ENCODE measurements at regions not wholly inside any gene's neighbourhood (a gene's known extent, or its start where the extent isn't known, plus 50 kb on each side); places are given as distances from the start of the nearest gene placed in this dataset.

DNA sequence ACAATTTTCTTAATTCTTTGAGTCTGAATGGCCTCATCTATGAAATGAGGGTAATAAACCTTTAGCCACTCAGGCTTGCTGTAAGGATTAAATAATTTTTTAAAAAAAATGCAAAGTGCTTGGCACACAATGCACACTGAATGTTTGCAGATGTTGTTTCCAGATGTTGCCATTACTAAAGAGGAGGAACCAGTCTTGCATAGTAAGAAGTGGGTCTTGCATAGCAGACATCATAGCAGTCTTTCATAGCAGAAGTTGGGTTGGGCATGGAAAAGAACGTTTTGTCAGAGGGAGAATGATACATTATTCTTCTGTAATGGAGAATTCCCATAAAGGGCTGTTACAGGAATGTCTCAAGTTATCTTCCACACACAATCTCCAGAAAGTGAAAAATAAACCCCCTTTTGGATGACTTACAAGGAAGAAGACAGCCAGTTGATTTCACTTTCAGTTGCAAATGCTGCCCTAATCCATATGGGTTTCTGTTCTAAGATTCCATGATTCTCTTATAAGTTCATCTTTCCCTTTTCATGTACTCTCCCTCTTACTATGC is 327.7 kb downstream of the SUCLG1 start:
- TF ChIP-seq CHD2 (IDR thresholded peaks at IDR 0.05; ENCODE audit: borderline replicate concordance, low read depth, low read length) = no peak
- TF ChIP-seq, protein P1, sequence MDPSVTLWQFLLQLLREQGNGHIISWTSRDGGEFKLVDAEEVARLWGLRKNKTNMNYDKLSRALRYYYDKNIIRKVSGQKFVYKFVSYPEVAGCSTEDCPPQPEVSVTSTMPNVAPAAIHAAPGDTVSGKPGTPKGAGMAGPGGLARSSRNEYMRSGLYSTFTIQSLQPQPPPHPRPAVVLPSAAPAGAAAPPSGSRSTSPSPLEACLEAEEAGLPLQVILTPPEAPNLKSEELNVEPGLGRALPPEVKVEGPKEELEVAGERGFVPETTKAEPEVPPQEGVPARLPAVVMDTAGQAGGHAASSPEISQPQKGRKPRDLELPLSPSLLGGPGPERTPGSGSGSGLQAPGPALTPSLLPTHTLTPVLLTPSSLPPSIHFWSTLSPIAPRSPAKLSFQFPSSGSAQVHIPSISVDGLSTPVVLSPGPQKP (IDR thresholded peaks at IDR 0.05; ENCODE audit: low read depth, low read length) = no peak
- TF ChIP-seq ZNF384 (IDR thresholded peaks at IDR 0.05; ENCODE audit: borderline replicate concordance, low read depth, low read length) = no peak
- TF ChIP-seq GABPA (IDR thresholded peaks at IDR 0.05; ENCODE audit: low read depth) = no peak
- TF ChIP-seq YY1 (IDR thresholded peaks at IDR 0.05; ENCODE audit: low read depth, low read length) = no peak
- TF ChIP-seq NFIC (IDR thresholded peaks at IDR 0.05; ENCODE audit: low read depth, low read length) = no peak
- TF ChIP-seq ZNF274 (IDR thresholded peaks at IDR 0.05; ENCODE audit: insufficient read depth, insufficient read length) = no peak
- TF ChIP-seq, protein P2, sequence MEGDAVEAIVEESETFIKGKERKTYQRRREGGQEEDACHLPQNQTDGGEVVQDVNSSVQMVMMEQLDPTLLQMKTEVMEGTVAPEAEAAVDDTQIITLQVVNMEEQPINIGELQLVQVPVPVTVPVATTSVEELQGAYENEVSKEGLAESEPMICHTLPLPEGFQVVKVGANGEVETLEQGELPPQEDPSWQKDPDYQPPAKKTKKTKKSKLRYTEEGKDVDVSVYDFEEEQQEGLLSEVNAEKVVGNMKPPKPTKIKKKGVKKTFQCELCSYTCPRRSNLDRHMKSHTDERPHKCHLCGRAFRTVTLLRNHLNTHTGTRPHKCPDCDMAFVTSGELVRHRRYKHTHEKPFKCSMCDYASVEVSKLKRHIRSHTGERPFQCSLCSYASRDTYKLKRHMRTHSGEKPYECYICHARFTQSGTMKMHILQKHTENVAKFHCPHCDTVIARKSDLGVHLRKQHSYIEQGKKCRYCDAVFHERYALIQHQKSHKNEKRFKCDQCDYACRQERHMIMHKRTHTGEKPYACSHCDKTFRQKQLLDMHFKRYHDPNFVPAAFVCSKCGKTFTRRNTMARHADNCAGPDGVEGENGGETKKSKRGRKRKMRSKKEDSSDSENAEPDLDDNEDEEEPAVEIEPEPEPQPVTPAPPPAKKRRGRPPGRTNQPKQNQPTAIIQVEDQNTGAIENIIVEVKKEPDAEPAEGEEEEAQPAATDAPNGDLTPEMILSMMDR (IDR thresholded peaks at IDR 0.05 in 2 of 3, conservative IDR thresholded peaks at IDR 0.05 in 1 of 3; ENCODE audit: control insufficient read depth in 2 of 3, extremely low read depth in 1 of 3, insufficient read depth in 1 of 3, low read depth in 3 of 3, low read length in 3 of 3) = no peak
- TF ChIP-seq JUND (IDR thresholded peaks at IDR 0.05; ENCODE audit: low read depth, low read length) = no peak
- TF ChIP-seq, protein P3, sequence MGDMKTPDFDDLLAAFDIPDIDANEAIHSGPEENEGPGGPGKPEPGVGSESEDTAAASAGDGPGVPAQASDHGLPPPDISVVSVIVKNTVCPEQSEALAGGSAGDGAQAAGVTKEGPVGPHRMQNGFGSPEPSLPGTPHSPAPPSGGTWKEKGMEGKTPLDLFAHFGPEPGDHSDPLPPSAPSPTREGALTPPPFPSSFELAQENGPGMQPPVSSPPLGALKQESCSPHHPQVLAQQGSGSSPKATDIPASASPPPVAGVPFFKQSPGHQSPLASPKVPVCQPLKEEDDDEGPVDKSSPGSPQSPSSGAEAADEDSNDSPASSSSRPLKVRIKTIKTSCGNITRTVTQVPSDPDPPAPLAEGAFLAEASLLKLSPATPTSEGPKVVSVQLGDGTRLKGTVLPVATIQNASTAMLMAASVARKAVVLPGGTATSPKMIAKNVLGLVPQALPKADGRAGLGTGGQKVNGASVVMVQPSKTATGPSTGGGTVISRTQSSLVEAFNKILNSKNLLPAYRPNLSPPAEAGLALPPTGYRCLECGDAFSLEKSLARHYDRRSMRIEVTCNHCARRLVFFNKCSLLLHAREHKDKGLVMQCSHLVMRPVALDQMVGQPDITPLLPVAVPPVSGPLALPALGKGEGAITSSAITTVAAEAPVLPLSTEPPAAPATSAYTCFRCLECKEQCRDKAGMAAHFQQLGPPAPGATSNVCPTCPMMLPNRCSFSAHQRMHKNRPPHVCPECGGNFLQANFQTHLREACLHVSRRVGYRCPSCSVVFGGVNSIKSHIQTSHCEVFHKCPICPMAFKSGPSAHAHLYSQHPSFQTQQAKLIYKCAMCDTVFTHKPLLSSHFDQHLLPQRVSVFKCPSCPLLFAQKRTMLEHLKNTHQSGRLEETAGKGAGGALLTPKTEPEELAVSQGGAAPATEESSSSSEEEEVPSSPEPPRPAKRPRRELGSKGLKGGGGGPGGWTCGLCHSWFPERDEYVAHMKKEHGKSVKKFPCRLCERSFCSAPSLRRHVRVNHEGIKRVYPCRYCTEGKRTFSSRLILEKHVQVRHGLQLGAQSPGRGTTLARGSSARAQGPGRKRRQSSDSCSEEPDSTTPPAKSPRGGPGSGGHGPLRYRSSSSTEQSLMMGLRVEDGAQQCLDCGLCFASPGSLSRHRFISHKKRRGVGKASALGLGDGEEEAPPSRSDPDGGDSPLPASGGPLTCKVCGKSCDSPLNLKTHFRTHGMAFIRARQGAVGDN (IDR thresholded peaks at IDR 0.05) = no peak
- no peak for TF ChIP-seq POLR2A (IDR thresholded peaks at IDR 0.05; ENCODE audit: low read depth, low read length)
- no peak for TF ChIP-seq EZH2 (IDR thresholded peaks at IDR 0.05; ENCODE audit: borderline replicate concordance, control insufficient read depth, low read depth, low read length)
- TF ChIP-seq, protein P4, sequence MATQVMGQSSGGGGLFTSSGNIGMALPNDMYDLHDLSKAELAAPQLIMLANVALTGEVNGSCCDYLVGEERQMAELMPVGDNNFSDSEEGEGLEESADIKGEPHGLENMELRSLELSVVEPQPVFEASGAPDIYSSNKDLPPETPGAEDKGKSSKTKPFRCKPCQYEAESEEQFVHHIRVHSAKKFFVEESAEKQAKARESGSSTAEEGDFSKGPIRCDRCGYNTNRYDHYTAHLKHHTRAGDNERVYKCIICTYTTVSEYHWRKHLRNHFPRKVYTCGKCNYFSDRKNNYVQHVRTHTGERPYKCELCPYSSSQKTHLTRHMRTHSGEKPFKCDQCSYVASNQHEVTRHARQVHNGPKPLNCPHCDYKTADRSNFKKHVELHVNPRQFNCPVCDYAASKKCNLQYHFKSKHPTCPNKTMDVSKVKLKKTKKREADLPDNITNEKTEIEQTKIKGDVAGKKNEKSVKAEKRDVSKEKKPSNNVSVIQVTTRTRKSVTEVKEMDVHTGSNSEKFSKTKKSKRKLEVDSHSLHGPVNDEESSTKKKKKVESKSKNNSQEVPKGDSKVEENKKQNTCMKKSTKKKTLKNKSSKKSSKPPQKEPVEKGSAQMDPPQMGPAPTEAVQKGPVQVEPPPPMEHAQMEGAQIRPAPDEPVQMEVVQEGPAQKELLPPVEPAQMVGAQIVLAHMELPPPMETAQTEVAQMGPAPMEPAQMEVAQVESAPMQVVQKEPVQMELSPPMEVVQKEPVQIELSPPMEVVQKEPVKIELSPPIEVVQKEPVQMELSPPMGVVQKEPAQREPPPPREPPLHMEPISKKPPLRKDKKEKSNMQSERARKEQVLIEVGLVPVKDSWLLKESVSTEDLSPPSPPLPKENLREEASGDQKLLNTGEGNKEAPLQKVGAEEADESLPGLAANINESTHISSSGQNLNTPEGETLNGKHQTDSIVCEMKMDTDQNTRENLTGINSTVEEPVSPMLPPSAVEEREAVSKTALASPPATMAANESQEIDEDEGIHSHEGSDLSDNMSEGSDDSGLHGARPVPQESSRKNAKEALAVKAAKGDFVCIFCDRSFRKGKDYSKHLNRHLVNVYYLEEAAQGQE (IDR thresholded peaks at IDR 0.05; ENCODE audit: low read depth, low read length) = no peak
- no peak for TF ChIP-seq BACH1 (IDR thresholded peaks at IDR 0.05; ENCODE audit: borderline replicate concordance)
